H9 (cell line): ENCODE measurements at regions not wholly inside any gene's neighbourhood (a gene's known extent, or its start where the extent isn't known, plus 50 kb on each side); places are given as distances from the start of the nearest gene placed in this dataset.

Experiments
- DNase-seq: peaks from one replicate; pipeline ENCODE4 v3.0.0-alpha.2; 2017
- H2AFZ ChIP-seq: one replicate; pipeline ENCODE4 v1.6.1; 2013; ENCODE audit warnings: mild to moderate bottlenecking, low read length, control low read depth, moderate library complexity
- H2AK5ac ChIP-seq: 2 replicates; pipeline ENCODE4 v1.6.1; 2013; ENCODE audit warnings: low read length, control low read depth, mixed read lengths; ENCODE audit not compliant: insufficient read length
- H2BK120ac ChIP-seq: one replicate; pipeline ENCODE4 v1.6.1; 2013; ENCODE audit warnings: low read depth, mild to moderate bottlenecking, low read length, control low read depth, inconsistent platforms; ENCODE audit not compliant: poor library complexity, severe bottlenecking
- H2BK12ac ChIP-seq: 2 replicates; pipeline ENCODE4 v1.6.1; 2013; ENCODE audit warnings: low read length, control low read depth, mixed read lengths, low read depth; ENCODE audit not compliant: insufficient read length
- H2BK15ac ChIP-seq: 2 replicates; pipeline ENCODE4 v1.6.1; 2013; ENCODE audit warnings: low read depth, low read length, control low read depth
- H2BK20ac ChIP-seq: one replicate; pipeline ENCODE4 v1.6.1; 2013; ENCODE audit warnings: low read depth, mild to moderate bottlenecking, low read length, control low read depth, inconsistent platforms; ENCODE audit not compliant: poor library complexity, severe bottlenecking
- H2BK5ac ChIP-seq: 2 replicates; pipeline ENCODE4 v1.6.1; 2013; ENCODE audit warnings: low read length, control low read depth, mixed read lengths; ENCODE audit not compliant: insufficient read length
- H3K14ac ChIP-seq: 2 replicates; pipeline ENCODE4 v1.6.1; 2013; ENCODE audit warnings: low read length, control low read depth; ENCODE audit not compliant: insufficient read depth
- H3K18ac ChIP-seq: 2 replicates; pipeline ENCODE4 v1.6.1; 2013; ENCODE audit warnings: low read depth, mild to moderate bottlenecking, mixed read lengths, low read length, control low read depth; ENCODE audit not compliant: insufficient read length
- H3K23ac ChIP-seq: 2 replicates; pipeline ENCODE4 v1.6.1; 2013; ENCODE audit warnings: low read length, control low read depth, mixed read lengths, low read depth; ENCODE audit not compliant: insufficient read length
- H3K23me2 ChIP-seq: 2 replicates; pipeline ENCODE4 v1.6.1; 2013; ENCODE audit warnings: low read depth, mild to moderate bottlenecking, mixed read lengths, low read length, control low read depth; ENCODE audit not compliant: insufficient read length, poor library complexity, severe bottlenecking
- H3K27ac ChIP-seq: 2 replicates; pipeline ENCODE4 v1.5.1; 2013; ENCODE audit warnings: low read length, control low read depth, mixed read lengths, low read depth; ENCODE audit not compliant: insufficient read length
- H3K27me3 ChIP-seq: 2 replicates; pipeline ENCODE4 v1.6.1; 2013; ENCODE audit warnings: low read length, control low read depth, inconsistent platforms; ENCODE audit not compliant: insufficient read depth
- H3K4ac ChIP-seq: 2 replicates; pipeline ENCODE4 v1.6.1; 2013; ENCODE audit warnings: low read depth, mild to moderate bottlenecking, control low read depth, inconsistent platforms, low read length, moderate library complexity
- H3K4me1 ChIP-seq: 2 replicates; pipeline ENCODE4 v1.6.1; 2013; ENCODE audit warnings: low read length, control low read depth, inconsistent platforms; ENCODE audit not compliant: insufficient read depth
- H3K4me2 ChIP-seq: 2 replicates; pipeline ENCODE4 v1.6.1; 2013; ENCODE audit warnings: low read length, control low read depth, mixed read lengths; ENCODE audit not compliant: insufficient read length, insufficient read depth
- H3K56ac ChIP-seq: 2 replicates; pipeline ENCODE4 v1.6.1; 2013; ENCODE audit warnings: low read depth, mild to moderate bottlenecking, mixed read lengths, low read length, control low read depth; ENCODE audit not compliant: insufficient read length
- H3K79me1 ChIP-seq: 2 replicates; pipeline ENCODE4 v1.6.1; 2013; ENCODE audit warnings: low read depth, mild to moderate bottlenecking, moderate library complexity, low read length, control low read depth, inconsistent platforms; ENCODE audit not compliant: insufficient read depth, poor library complexity, severe bottlenecking
- H3K79me2 ChIP-seq: 2 replicates; pipeline ENCODE4 v1.6.1; 2013; ENCODE audit warnings: low read length, control low read depth, inconsistent platforms; ENCODE audit not compliant: insufficient read depth
- H3K9ac ChIP-seq: 2 replicates; pipeline ENCODE4 v1.6.1; 2013; ENCODE audit warnings: low read length, control low read depth, mixed read lengths; ENCODE audit not compliant: insufficient read length; ENCODE audit errors: extremely low read depth
- H3K9me3 ChIP-seq: one replicate; pipeline ENCODE4 v1.6.1; 2013; ENCODE audit warnings: low read depth, low read length, inconsistent platforms; ENCODE audit not compliant: control insufficient read depth
- H3T11ph ChIP-seq: one replicate; pipeline ENCODE4 v1.6.1; 2013; ENCODE audit warnings: mild to moderate bottlenecking, low read length, control low read depth, inconsistent platforms
- H4K20me1 ChIP-seq: one replicate; pipeline ENCODE4 v1.6.1; 2013; ENCODE audit not compliant: control insufficient read depth, insufficient read length, insufficient read depth
- H4K5ac ChIP-seq: 2 replicates; pipeline ENCODE4 v1.6.1; 2013; ENCODE audit warnings: low read depth, mild to moderate bottlenecking, mixed read lengths, low read length, control low read depth; ENCODE audit not compliant: insufficient read length
- H4K8ac ChIP-seq: replicated peaks from 2 replicates; pipeline ENCODE4 v1.6.1; 2013; ENCODE audit warnings: low read length, control low read depth, mixed read lengths, low read depth; ENCODE audit not compliant: insufficient read length
- H4K91ac ChIP-seq: 2 replicates; pipeline ENCODE4 v1.6.1; 2013; ENCODE audit warnings: low read depth, mild to moderate bottlenecking, moderate library complexity, mixed read lengths, low read length, control low read depth; ENCODE audit not compliant: insufficient read length
- H3K27ac Mint-ChIP-seq, 3 experiments: 2 replicates in 2 of 3; 3 replicates in 1 of 3; pipeline ENCODE4 v1.8.0; 2020 to 2021; ENCODE audit warnings: mixed read lengths in 3 of 3, mild to moderate bottlenecking in 1 of 3, moderate library complexity in 1 of 3
- H3K27me3 Mint-ChIP-seq: 2 replicates; pipeline ENCODE4 v1.8.0; 2021; ENCODE audit warnings: low read depth, mild to moderate bottlenecking, moderate library complexity, mixed read lengths
- H3K36me3 Mint-ChIP-seq, 3 experiments: 2 replicates in 2 of 3; 3 replicates in 1 of 3; pipeline ENCODE4 v1.8.0; 2020 to 2021; ENCODE audit warnings: low read depth in 3 of 3, mixed read lengths in 3 of 3; ENCODE audit not compliant: insufficient read depth in 1 of 3
- H3K4me1 Mint-ChIP-seq, 2 experiments: 2 replicates each; pipeline ENCODE4 v1.8.0; 2020; ENCODE audit warnings: mixed read lengths in 2 of 2
- H3K4me3 Mint-ChIP-seq, 2 experiments: 2 replicates in 1 of 2; 3 replicates in 1 of 2; pipeline ENCODE4 v1.8.0; 2020 to 2021; ENCODE audit warnings: mild to moderate bottlenecking in 2 of 2, mixed read lengths in 2 of 2, moderate library complexity in 1 of 2
- H3K9me3 Mint-ChIP-seq, 2 experiments: 2 replicates in 1 of 2; 3 replicates in 1 of 2; pipeline ENCODE4 v1.8.0; 2020; ENCODE audit warnings: mild to moderate bottlenecking in 2 of 2, mixed read lengths in 2 of 2, moderate library complexity in 1 of 2
- WGBS: extraction: QIAGEN DNeasy Blood & Tissue Kit; methylation state at CpG from one replicate; pipeline ENCODE4 v1.1.7; 2013; ENCODE audit warnings: missing lambda C conversion rate, low lambda C conversion rate, mixed read lengths; ENCODE audit not compliant: insufficient read length; ENCODE audit errors: extremely low coverage; 5-methylcytosine and 5-hydroxymethylcytosine counted together
- TF ChIP-seq, protein P1 (sequence below): fragments of 200-600 bp; sonication (generic); conservative IDR thresholded peaks from 3 replicates; pipeline ENCODE4 v1.8.0; 2021; ENCODE audit warnings: antibody characterized with exemption, mild to moderate bottlenecking

GRCh38 chr1:30324251-30325084, 398.9 kb downstream of the MATN1 start:
- Mint-ChIP-seq H3K4me3 (no peak overlapping the region), H3K27me3 (no peaks in the 10 kb centered on the region; the same call in 1 of the 2 replicates), H3K4me1 (peaks cover 0 to 12% of the 10 kb centered on the region in 2 experiments; a peak in 2 of 4 replicates), H3K36me3 (no peaks in the 10 kb centered on the region), H3K9me3 (no peaks in the 10 kb centered on the region), H3K27ac (no peak overlapping the region)
- H3K79me2 ChIP-seq = no peaks in the 10 kb centered on the region
- no peaks in the 10 kb centered on the region for H4K20me1 ChIP-seq
- H3K27ac ChIP-seq = no peak overlapping the region
- no peak overlapping the region for H3K4ac ChIP-seq
- H3K56ac ChIP-seq = no peak overlapping the region
- H2BK20ac ChIP-seq = no peak overlapping the region
- H3K23ac ChIP-seq = no peak overlapping the region
- no peak overlapping the region for H2BK15ac ChIP-seq
- no peaks in the 10 kb centered on the region for H3K79me1 ChIP-seq
- no peak overlapping the region for H3K9ac ChIP-seq
- no CpG with 5 or more reads among the region's 9 CpGs for WGBS
- H3K27me3 ChIP-seq = no peaks in the 10 kb centered on the region
- H3K4me2 ChIP-seq = no peak overlapping the region
- no peak overlapping the region for H2BK5ac ChIP-seq
- no peak overlapping the region for H3K14ac ChIP-seq
- no peak overlapping the region for H2BK12ac ChIP-seq
- H4K91ac ChIP-seq = no peak overlapping the region
- H3K9me3 ChIP-seq = no peaks in the 10 kb centered on the region
- no peak overlapping the region for H2AK5ac ChIP-seq
- no peak overlapping the region for H3T11ph ChIP-seq
- no peak overlapping the region for H3K18ac ChIP-seq
- H3K4me1 ChIP-seq = no peaks in the 10 kb centered on the region
- no peak overlapping the region for H2AFZ ChIP-seq
- no peak overlapping the region for H2BK120ac ChIP-seq
- H4K8ac ChIP-seq = no peak overlapping the region
- DNase-seq = no peak
- H3K23me2 ChIP-seq = no peaks in the 10 kb centered on the region
- TF ChIP-seq, protein P1, sequence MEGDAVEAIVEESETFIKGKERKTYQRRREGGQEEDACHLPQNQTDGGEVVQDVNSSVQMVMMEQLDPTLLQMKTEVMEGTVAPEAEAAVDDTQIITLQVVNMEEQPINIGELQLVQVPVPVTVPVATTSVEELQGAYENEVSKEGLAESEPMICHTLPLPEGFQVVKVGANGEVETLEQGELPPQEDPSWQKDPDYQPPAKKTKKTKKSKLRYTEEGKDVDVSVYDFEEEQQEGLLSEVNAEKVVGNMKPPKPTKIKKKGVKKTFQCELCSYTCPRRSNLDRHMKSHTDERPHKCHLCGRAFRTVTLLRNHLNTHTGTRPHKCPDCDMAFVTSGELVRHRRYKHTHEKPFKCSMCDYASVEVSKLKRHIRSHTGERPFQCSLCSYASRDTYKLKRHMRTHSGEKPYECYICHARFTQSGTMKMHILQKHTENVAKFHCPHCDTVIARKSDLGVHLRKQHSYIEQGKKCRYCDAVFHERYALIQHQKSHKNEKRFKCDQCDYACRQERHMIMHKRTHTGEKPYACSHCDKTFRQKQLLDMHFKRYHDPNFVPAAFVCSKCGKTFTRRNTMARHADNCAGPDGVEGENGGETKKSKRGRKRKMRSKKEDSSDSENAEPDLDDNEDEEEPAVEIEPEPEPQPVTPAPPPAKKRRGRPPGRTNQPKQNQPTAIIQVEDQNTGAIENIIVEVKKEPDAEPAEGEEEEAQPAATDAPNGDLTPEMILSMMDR = no peak
- no peak overlapping the region for H4K5ac ChIP-seq
